Astrocyte of the cerebellum (primary cell): ENCODE measurements at regions not wholly inside any gene's neighbourhood (a gene's known extent, or its start where the extent isn't known, plus 50 kb on each side); places are given as distances from the start of the nearest gene placed in this dataset.
"Not testable (repeated sequence)": the region's sequence is repeated elsewhere in the genome, so short reads cannot be mapped to it uniquely, and the experiment has no call there.

ENCODE experiments used
- DNase-seq: peaks from one replicate; pipeline ENCODE4 v3.0.0-alpha.2; 2011; ENCODE audit warnings: low read depth
- H3K4me3 ChIP-seq: 2 replicates; pipeline ENCODE4 v1.5.1; 2011; ENCODE audit warnings: mild to moderate bottlenecking, low read depth, low read length, moderate library complexity
- CTCF ChIP-seq: IDR thresholded peaks from 2 replicates; pipeline ENCODE4 v1.5.1; 2012; ENCODE audit warnings: low read length, low read depth, moderate library complexity, mild to moderate bottlenecking; ENCODE audit errors: missing control alignments
- in situ Hi-C: cut with HindIII; loops from 2 replicates; pipeline ENCODE4 v1.10.0; 2017; ENCODE audit warnings: low sequenced_read_pairs

- DNase-seq = no peak
- no peak overlapping the region for H3K4me3 ChIP-seq
- in situ Hi-C loops = no loop called here
- no peak for TF ChIP-seq CTCF
Measured at GRCh38 chr6:16043171-16044135, 85.4 kb upstream of the MYLIP start.

GRCh38 chr6:16042751-16043150, 86.1 kb upstream of the MYLIP start:
- in situ Hi-C loops = no loop called here
- H3K4me3 ChIP-seq = no peak overlapping the region
- no peak for TF ChIP-seq CTCF

GRCh38 chr6:16041327-16041726, 87.6 kb upstream of the MYLIP start:
- no peak overlapping the region for H3K4me3 ChIP-seq
- no peak for TF ChIP-seq CTCF
- DNase-seq = no peak
- in situ Hi-C loops = no loop called here

More at GRCh38 chr6:16042751-16043150, 86.1 kb upstream of the MYLIP start:
- no peak for DNase-seq

GRCh38 chr6:16040628-16040974, 88.3 kb upstream of the MYLIP start:
- TF ChIP-seq CTCF = no peak
- in situ Hi-C loops = no loop called here
- H3K4me3 ChIP-seq = no peak overlapping the region
- DNase-seq = no peak

GRCh38 chr6:16039892-16040627, 88.8 kb upstream of the MYLIP start:
- in situ Hi-C loops = not testable (repeated sequence)

GRCh38 chr6:16038938-16039337, 89.9 kb upstream of the MYLIP start:
- in situ Hi-C loops = no loop called here
- no peak for TF ChIP-seq CTCF
- no peak overlapping the region for H3K4me3 ChIP-seq
- DNase-seq = no peak

More at GRCh38 chr6:16039892-16040627, 88.8 kb upstream of the MYLIP start:
- not testable (repeated sequence) for H3K4me3 ChIP-seq, DNase-seq
